GM18907 (cell line): ENCODE measurements at regions not wholly inside any gene's neighbourhood (a gene's known extent, or its start where the extent isn't known, plus 50 kb on each side); places are given as distances from the start of the nearest gene placed in this dataset.

ENCODE experiments used
- ATAC-seq: cut with Tn5 transposase; IDR thresholded peaks from one replicate; pipeline ENCODE4 v1.9.1; 2021; ENCODE audit warnings: mild to moderate bottlenecking, moderate library complexity; ENCODE audit not compliant: unreplicated experiment

- no peak for ATAC-seq
These were observed 86.6 kb upstream of the NR4A3 start for GRCh38 chr9:99735041-99735440.

GRCh38 chr9:99736291-99736690 lies 85.4 kb upstream of the NR4A3 start:
- no peak for ATAC-seq

- ATAC-seq = no peak
These were observed 84.0 kb upstream of the NR4A3 start for GRCh38 chr9:99737649-99738048.

GRCh38 chr9:99743006-99743405 lies 78.7 kb upstream of the NR4A3 start:
- no peak for ATAC-seq

- ATAC-seq = no peak
These were observed 78.2 kb upstream of the NR4A3 start for GRCh38 chr9:99743455-99743854.

GRCh38 chr9:99744132-99744531 lies 77.6 kb upstream of the NR4A3 start:
- no peak for ATAC-seq

GRCh38 chr9:99745085-99745484 lies 76.6 kb upstream of the NR4A3 start:
- no peak for ATAC-seq

- ATAC-seq = no peak
These were observed 75.3 kb upstream of the NR4A3 start for GRCh38 chr9:99746406-99746805.

- no peak for ATAC-seq
These were observed 73.4 kb upstream of the NR4A3 start for GRCh38 chr9:99748266-99748665.

- no peak for ATAC-seq
These were observed 73.0 kb upstream of the NR4A3 start for GRCh38 chr9:99748676-99749075.

- no peak for ATAC-seq
These were observed 72.0 kb upstream of the NR4A3 start for GRCh38 chr9:99749641-99750040.

GRCh38 chr9:99750526-99750925 lies 71.2 kb upstream of the NR4A3 start:
- ATAC-seq = no peak

GRCh38 chr9:99752417-99753109 lies 69.1 kb upstream of the NR4A3 start:
- no peak for ATAC-seq

GRCh38 chr9:99753436-99753835 lies 68.2 kb upstream of the NR4A3 start:
- ATAC-seq = no peak

GRCh38 chr9:99760421-99760820 lies 61.3 kb upstream of the NR4A3 start:
- ATAC-seq = no peak

- ATAC-seq = peak; percentile 98
These were observed 59.2 kb upstream of the NR4A3 start for GRCh38 chr9:99762470-99762869.
